Skeletal muscle tissue (tissue), 3 donors: ENCODE measurements at regions not wholly inside any gene's neighbourhood (a gene's known extent, or its start where the extent isn't known, plus 50 kb on each side); places are given as distances from the start of the nearest gene placed in this dataset.

Source experiments
- H3K27ac ChIP-seq: one replicate; pipeline ENCODE4 v1.7.0; 2013; ENCODE audit warnings: mild to moderate bottlenecking, low read depth, low read length, inconsistent platforms
- H3K27me3 ChIP-seq, 3 donors: one replicate each; pipeline ENCODE4 v1.7.0; 2013; ENCODE audit warnings: low read length in 3 of 3; ENCODE audit not compliant: control insufficient read depth in 3 of 3, insufficient read depth in 3 of 3
- H3K36me3 ChIP-seq, 3 donors: one replicate each; pipeline ENCODE4 v1.7.0; 2013; ENCODE audit warnings: low read length in 3 of 3; ENCODE audit not compliant: control insufficient read depth in 3 of 3, insufficient read depth in 3 of 3
- H3K4me1 ChIP-seq, 3 donors: one replicate each; pipeline ENCODE4 v1.7.0; 2013; ENCODE audit warnings: low read length in 3 of 3, mild to moderate bottlenecking in 3 of 3; ENCODE audit not compliant: control insufficient read depth in 3 of 3, insufficient read depth in 3 of 3
- H3K4me3 ChIP-seq, 3 donors: one replicate each; pipeline ENCODE4 v1.7.0; 2013; ENCODE audit warnings: low read length in 3 of 3
- H3K9ac ChIP-seq, 3 donors: one replicate each; pipeline ENCODE4 v1.7.0; 2013; ENCODE audit warnings: low read length in 3 of 3, mild to moderate bottlenecking in 3 of 3, moderate library complexity in 2 of 3, low read depth in 1 of 3
- H3K9me3 ChIP-seq, 3 donors: one replicate each; pipeline ENCODE4 v1.7.0; 2013; ENCODE audit warnings: low read length in 3 of 3; ENCODE audit not compliant: control insufficient read depth in 3 of 3
- donor health status: Osteomylitis.

GRCh38 chr1:239228451-239228850, 157.9 kb upstream of the CHRM3 start:
- no peaks in the 10 kb centered on the region for H3K27me3 ChIP-seq
- H3K4me1 ChIP-seq, result no peaks in the 10 kb centered on the region
- H3K27ac ChIP-seq, result no peak overlapping the region
- H3K4me3 ChIP-seq, result no peak overlapping the region
- H3K36me3 ChIP-seq, result no peaks in the 10 kb centered on the region
- peaks cover 0 to 6% (median 3%) of the 10 kb centered on the region in 3 donors for H3K9me3 ChIP-seq
- no peak overlapping the region for H3K9ac ChIP-seq

DNA sequence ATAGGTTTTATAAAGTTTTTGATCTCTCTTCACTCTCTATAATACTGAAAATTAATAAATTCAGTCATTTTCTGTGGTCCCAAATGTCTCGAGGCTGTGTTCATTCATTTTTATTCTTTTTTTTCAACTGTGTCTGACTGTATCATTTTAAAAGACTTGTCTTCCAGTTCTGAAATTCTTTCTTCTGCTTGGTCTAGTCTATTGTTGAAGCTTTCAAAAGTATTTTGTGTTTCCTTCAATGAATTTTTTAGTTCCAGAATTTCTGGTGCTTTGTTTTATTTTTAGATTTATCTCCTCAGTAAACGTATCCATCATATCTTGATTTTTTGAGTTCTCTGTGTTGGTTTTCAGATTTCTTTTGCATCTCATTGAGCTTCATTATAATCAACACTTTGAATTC, 161.0 kb upstream of the CHRM3 start:
- Histone ChIP-seq H3K9ac (no peak overlapping the region), H3K27me3 (no peaks in the 10 kb centered on the region), H3K36me3 (no peaks in the 10 kb centered on the region), H3K9me3 (peaks cover 0 to 6% (median 3%) of the 10 kb centered on the region in 3 donors), H3K4me3 (no peak overlapping the region), H3K4me1 (no peaks in the 10 kb centered on the region), H3K27ac (no peak overlapping the region)

DNA sequence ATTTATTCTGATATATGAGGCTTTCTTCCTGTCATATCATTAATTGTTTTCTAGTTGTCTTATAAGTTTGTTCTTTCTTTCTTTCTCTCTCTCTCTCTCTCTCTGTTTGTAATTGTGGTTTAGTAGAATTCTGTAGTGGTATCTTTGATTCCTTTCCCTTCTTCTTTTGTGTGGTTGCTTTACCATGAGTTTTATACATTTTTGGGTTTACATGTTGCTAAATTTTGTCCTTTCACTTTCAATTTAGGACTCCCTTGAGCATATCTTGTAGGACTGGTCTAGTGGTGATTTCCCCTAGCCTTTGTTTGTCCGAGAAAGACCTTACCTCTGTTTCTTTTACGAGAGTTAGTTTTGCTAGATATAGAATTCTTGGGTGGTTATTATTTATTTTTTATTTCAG, 162.3 kb upstream of the CHRM3 start:
- Histone ChIP-seq H3K9ac (no peak overlapping the region), H3K9me3 (peaks cover 0 to 6% (median 3%) of the 10 kb centered on the region in 3 donors), H3K36me3 (no peaks in the 10 kb centered on the region), H3K27me3 (no peaks in the 10 kb centered on the region), H3K4me3 (no peak overlapping the region), H3K4me1 (no peaks in the 10 kb centered on the region), H3K27ac (no peak overlapping the region)

- H3K36me3 ChIP-seq, result no peaks in the 10 kb centered on the region
- no peak overlapping the region for H3K27ac ChIP-seq
- H3K4me1 ChIP-seq, result no peaks in the 10 kb centered on the region
- no peak overlapping the region for H3K9ac ChIP-seq
- no peak overlapping the region for H3K4me3 ChIP-seq
- H3K27me3 ChIP-seq, result no peaks in the 10 kb centered on the region
- H3K9me3 ChIP-seq, result peaks cover 0 to 6% (median 3%) of the 10 kb centered on the region in 3 donors
Observed at GRCh38 chr1:239222999-239223398, 163.4 kb upstream of the CHRM3 start.

DNA sequence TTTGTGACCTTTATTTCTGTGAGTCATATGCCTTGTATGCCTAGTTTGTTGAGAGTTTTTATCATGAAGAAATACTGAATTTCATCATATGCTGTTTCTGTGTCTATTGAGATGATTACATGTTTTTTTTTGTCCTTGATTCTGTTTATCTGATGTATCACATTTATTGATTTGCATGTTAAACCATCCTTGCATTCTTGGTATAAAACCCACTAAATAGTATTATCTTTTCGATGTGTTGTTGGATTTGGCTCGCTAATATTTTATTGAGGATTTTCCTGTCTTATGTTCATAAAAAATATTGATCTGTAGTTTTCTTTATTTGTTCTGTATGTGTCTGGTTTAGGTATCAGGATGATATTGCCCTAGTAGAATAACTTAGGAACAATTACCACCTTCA, 164.7 kb upstream of the CHRM3 start:
- Histone ChIP-seq H3K4me1 (no peaks in the 10 kb centered on the region), H3K4me3 (no peak overlapping the region), H3K27ac (no peak overlapping the region), H3K9ac (no peak overlapping the region), H3K27me3 (no peaks in the 10 kb centered on the region), H3K9me3 (peaks cover 0 to 3% (median 3%) of the 10 kb centered on the region in 3 donors), H3K36me3 (no peaks in the 10 kb centered on the region)

DNA sequence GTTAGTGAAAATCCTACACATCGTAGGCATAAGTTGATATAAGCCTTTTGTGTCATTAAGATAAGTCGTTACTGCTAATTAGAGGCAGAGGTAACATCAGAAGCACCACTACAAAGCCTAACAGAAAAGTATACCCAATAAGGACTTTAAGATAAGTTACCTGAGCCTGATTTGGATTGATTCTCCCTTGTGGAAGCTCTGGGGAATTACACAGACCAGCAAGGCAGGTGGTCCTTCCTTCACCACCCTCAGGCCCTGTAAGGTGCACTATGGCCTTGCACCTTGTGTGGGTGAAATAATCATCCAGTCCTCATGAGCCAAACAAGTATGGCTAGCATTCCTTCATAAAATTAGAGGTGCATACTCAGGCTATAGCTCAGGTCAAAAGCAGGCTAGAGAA, 166.7 kb upstream of the CHRM3 start:
- no peaks in the 10 kb centered on the region for H3K9me3 ChIP-seq
- no peaks in the 10 kb centered on the region for H3K36me3 ChIP-seq
- H3K9ac ChIP-seq, result no peak overlapping the region
- H3K4me1 ChIP-seq, result no peaks in the 10 kb centered on the region
- no peak overlapping the region for H3K4me3 ChIP-seq
- no peak overlapping the region for H3K27ac ChIP-seq
- no peaks in the 10 kb centered on the region for H3K27me3 ChIP-seq

DNA sequence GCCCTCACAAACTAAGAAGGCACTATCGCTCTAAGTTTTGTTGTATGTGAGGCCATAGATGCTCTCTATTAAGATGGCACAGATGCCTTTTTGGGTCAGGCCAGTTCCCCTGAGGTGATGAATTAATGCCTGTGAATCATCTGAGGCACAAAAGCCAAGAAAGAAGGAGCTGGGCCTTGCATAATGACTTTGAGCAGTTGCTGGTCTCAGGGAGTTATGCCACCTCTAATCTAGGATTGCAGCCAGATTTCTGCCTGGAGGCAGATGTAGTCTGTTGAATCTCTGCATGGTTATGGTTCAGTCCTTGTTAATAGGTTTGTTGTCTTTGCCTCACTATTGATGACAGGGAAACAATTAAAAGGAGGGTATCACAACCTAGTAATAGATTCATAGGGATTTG, 168.1 kb upstream of the CHRM3 start:
- no peaks in the 10 kb centered on the region for H3K4me1 ChIP-seq
- no peaks in the 10 kb centered on the region for H3K27me3 ChIP-seq
- no peaks in the 10 kb centered on the region for H3K9me3 ChIP-seq
- H3K4me3 ChIP-seq, result no peak overlapping the region
- no peak overlapping the region for H3K27ac ChIP-seq
- no peaks in the 10 kb centered on the region for H3K36me3 ChIP-seq
- H3K9ac ChIP-seq, result no peak overlapping the region

DNA sequence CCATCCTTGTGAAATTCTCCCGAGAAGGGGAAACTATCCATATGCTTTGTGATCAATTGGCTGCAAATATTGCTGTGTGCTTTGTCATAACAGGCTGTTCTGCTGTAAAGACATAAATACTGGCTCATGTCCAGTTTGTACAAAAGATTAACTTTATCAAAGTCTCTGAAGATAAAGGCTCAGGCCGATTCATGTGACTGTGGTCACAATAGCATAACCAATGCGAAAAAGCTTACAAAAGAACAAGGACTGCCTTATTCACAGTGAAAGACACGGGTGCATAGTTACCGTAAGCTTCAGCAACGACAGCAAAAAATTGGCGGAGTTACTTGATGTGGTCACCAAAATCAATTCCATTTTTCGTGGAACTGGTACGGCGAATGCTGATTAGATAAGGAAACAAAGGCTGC, 173.6 kb upstream of the CHRM3 start:
- no peak overlapping the region for H3K9ac ChIP-seq
- peaks cover 0 to 3% (median 0%) of the 10 kb centered on the region in 3 donors for H3K9me3 ChIP-seq
- H3K4me1 ChIP-seq, result no peaks in the 10 kb centered on the region
- H3K27me3 ChIP-seq, result no peaks in the 10 kb centered on the region
- H3K27ac ChIP-seq, result no peak overlapping the region
- no peaks in the 10 kb centered on the region for H3K36me3 ChIP-seq
- H3K4me3 ChIP-seq, result no peak overlapping the region

DNA sequence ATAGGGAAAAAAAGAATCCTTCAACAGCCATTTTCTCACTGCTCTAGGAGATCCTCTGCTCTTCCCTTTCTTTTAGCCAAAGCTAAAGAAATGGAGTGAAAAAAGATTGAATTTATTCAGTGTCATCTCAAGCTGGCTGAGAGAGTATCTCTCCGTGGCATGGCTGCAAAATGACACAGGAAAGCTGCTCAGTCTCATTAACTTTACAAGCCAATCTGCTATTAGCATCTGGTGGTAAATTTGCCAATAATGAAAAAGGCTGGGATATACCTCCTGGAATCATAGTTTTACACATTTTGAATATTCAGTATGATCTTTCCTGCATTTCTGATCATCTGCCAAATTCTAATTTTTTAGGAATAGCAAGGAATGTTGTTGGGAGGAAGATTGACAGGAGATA, 176.8 kb upstream of the CHRM3 start:
- no peaks in the 10 kb centered on the region for H3K4me1 ChIP-seq
- H3K9me3 ChIP-seq, result peaks cover 0 to 3% (median 0%) of the 10 kb centered on the region in 3 donors
- no peak overlapping the region for H3K4me3 ChIP-seq
- H3K27ac ChIP-seq, result no peak overlapping the region
- H3K27me3 ChIP-seq, result no peaks in the 10 kb centered on the region
- H3K36me3 ChIP-seq, result no peaks in the 10 kb centered on the region
- no peak overlapping the region for H3K9ac ChIP-seq

DNA sequence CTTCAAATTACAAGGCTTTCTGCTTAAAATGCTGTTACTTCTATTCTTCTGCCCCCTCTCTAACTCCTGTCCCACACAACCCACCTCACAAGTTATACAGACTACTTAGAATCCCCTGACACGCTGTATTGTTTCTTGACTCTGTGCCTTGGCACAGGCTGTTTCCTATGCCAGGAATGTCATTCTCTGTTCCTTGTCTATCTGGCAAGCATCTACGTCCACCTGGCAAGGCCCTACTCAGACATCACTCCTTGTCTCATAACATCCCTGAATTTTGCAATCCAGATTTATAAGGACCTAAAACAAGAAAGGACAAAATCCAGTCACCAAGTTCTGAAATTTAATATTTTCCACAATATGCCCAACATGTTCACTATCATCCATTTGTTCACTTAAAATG, 182.0 kb upstream of the CHRM3 start:
- Histone ChIP-seq H3K9ac (no peak overlapping the region), H3K4me1 (no peaks in the 10 kb centered on the region), H3K27me3 (no peaks in the 10 kb centered on the region), H3K9me3 (peaks cover 0 to 3% (median 0%) of the 10 kb centered on the region in 3 donors), H3K4me3 (no peak overlapping the region), H3K36me3 (no peaks in the 10 kb centered on the region), H3K27ac (no peak overlapping the region)

DNA sequence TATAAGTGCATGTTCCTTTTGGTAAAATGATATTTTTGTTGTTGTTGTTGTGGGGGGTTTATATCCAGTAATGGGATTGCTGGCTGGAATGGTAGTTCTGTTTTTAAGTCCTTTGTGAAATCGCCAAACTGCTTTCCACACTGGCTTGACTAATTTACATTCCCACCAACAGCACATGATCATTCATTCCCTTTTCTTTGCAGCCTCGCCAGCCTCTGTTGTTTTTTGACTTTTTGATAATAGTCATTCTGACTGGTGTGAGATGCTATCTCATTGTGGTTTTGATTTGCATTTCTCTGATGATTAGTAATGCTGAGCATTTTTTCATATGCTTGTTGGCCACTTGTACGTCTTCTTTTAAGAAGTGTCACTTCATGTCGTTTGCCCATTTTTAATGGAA, 188.5 kb upstream of the CHRM3 start:
- no peaks in the 10 kb centered on the region for H3K9me3 ChIP-seq
- no peaks in the 10 kb centered on the region for H3K27me3 ChIP-seq
- H3K4me1 ChIP-seq, result no peaks in the 10 kb centered on the region
- H3K4me3 ChIP-seq, result no peak overlapping the region
- H3K9ac ChIP-seq, result no peak overlapping the region
- H3K36me3 ChIP-seq, result no peaks in the 10 kb centered on the region
- no peak overlapping the region for H3K27ac ChIP-seq
